AG04450 (cell line): ENCODE measurements at regions not wholly inside any gene's neighbourhood (a gene's known extent, or its start where the extent isn't known, plus 50 kb on each side); places are given as distances from the start of the nearest gene placed in this dataset.

Experiments used
- CTCF ChIA-PET: fragments of 300-600, 350-600 bp; formaldehyde crosslinking; extraction: SDS; loops from one replicate; lab custom pipeline; 2022; ENCODE audit warnings: antibody characterized with exemption, inconsistent platforms; lab: Charles Lee
- POLR2A ChIA-PET: fragments of 350-600 bp; formaldehyde crosslinking; extraction: SDS; loops from one replicate; lab custom pipeline; 2021; ENCODE audit warnings: antibody characterized with exemption, inconsistent platforms; lab: Yijun Ruan, JAX
- DNase-seq: peaks from one replicate; pipeline ENCODE4 v3.0.0-alpha.2; 2011; ENCODE audit warnings: low read depth, low spot score
- H3K27ac ChIP-seq: one replicate; pipeline ENCODE4 v1.5.1; 2012; ENCODE audit warnings: low read depth, low read length, control low read depth
- H3K27me3 ChIP-seq: one replicate; pipeline ENCODE4 v1.6.0; 2012; ENCODE audit warnings: low read length; ENCODE audit not compliant: control insufficient read depth, insufficient read depth
- H3K4me3 ChIP-seq: 2 replicates; pipeline ENCODE4 v1.5.1; 2011; ENCODE audit warnings: mild to moderate bottlenecking, low read depth, low read length, control low read depth
- H3K9me3 ChIP-seq: 2 replicates; pipeline ENCODE4 v1.5.1; 2012; ENCODE audit warnings: low read length; ENCODE audit not compliant: control insufficient read depth, insufficient read depth
- CTCF ChIP-seq: IDR thresholded peaks from 2 replicates; pipeline ENCODE4 v1.5.1; 2011; ENCODE audit warnings: low read depth, low read length, control low read depth, inconsistent platforms

GRCh38 chr13:111537115-111537728 lies 216.8 kb downstream of the TEX29 start:
- no peak overlapping the region for H3K4me3 ChIP-seq
- ChIA-PET CTCF (no interaction called here), POLR2A (no interaction called here)
- DNase-seq: no peak
- H3K9me3 ChIP-seq: peaks cover 55% of the 10 kb centered on the region
- no peaks in the 10 kb centered on the region for H3K27me3 ChIP-seq
- no peak for TF ChIP-seq CTCF
- no peak overlapping the region for H3K27ac ChIP-seq

GRCh38 chr13:111537843-111538499 lies 217.5 kb downstream of the TEX29 start:
- no peak for DNase-seq
- peaks cover 59% of the 10 kb centered on the region for H3K9me3 ChIP-seq
- CTCF ChIA-PET: no interaction called here
- POLR2A ChIA-PET: no interaction called here
- no peak for TF ChIP-seq CTCF
- H3K27me3 ChIP-seq: no peaks in the 10 kb centered on the region
- H3K4me3 ChIP-seq: no peak overlapping the region
- H3K27ac ChIP-seq: no peak overlapping the region

- no peak overlapping the region for H3K27ac ChIP-seq
- TF ChIP-seq CTCF: no peak
- H3K27me3 ChIP-seq: no peaks in the 10 kb centered on the region
- peaks cover 64% of the 10 kb centered on the region for H3K9me3 ChIP-seq
- CTCF ChIA-PET: no interaction called here
- DNase-seq: no peak
- H3K4me3 ChIP-seq: no peak overlapping the region
- POLR2A ChIA-PET: no interaction called here
Observed at GRCh38 chr13:111539252-111539651, 218.8 kb downstream of the TEX29 start.

- no peaks in the 10 kb centered on the region for H3K27me3 ChIP-seq
- no peak overlapping the region for H3K27ac ChIP-seq
- no peak for TF ChIP-seq CTCF
- peaks cover 64% of the 10 kb centered on the region for H3K9me3 ChIP-seq
- H3K4me3 ChIP-seq: no peak overlapping the region
- DNase-seq: no peak
- ChIA-PET POLR2A (no interaction called here), CTCF (no interaction called here)
Observed at GRCh38 chr13:111539791-111540446, 219.5 kb downstream of the TEX29 start.

- H3K27me3 ChIP-seq: no peaks in the 10 kb centered on the region
Observed at GRCh38 chr13:111540486-111540885, 220.0 kb downstream of the TEX29 start.

More at GRCh38 chr13:111540486-111540885, 220.0 kb downstream of the TEX29 start:
- H3K9me3 ChIP-seq: peaks cover 62% of the 10 kb centered on the region
- no peak for TF ChIP-seq CTCF
- POLR2A ChIA-PET: no interaction called here
- CTCF ChIA-PET: no interaction called here
- no peak overlapping the region for H3K27ac ChIP-seq
- H3K4me3 ChIP-seq: no peak overlapping the region
- DNase-seq: no peak
